WTC11 (cell line): ENCODE measurements at regions not wholly inside any gene's neighbourhood (a gene's known extent, or its start where the extent isn't known, plus 50 kb on each side); places are given as distances from the start of the nearest gene placed in this dataset.
"Not testable (repeated sequence)": the region's sequence is repeated elsewhere in the genome, so short reads cannot be mapped to it uniquely, and the experiment has no call there.

Source experiments
- CTCF ChIP-seq: fragments of 200-600 bp; IDR thresholded peaks from 2 replicates; pipeline ENCODE4 v1.8.0; 2022; ENCODE audit warnings: antibody characterized with exemption
- ESRRA ChIP-seq: sonication (generic); formaldehyde crosslinking; IDR thresholded peaks from 2 replicates; pipeline ENCODE4 v1.8.1; 2022; ENCODE audit warnings: mild to moderate bottlenecking, missing genetic modification reagents, borderline replicate concordance
- IRF1 ChIP-seq: sonication (generic); formaldehyde crosslinking; IDR thresholded peaks from 2 replicates; pipeline ENCODE4 v1.8.0; 2023; ENCODE audit warnings: missing genetic modification reagents

GRCh38 chr1:243049716-243050115 lies 205.4 kb downstream of the CEP170 start:
- TF ChIP-seq CTCF; IRF1 (CRISPR knock-in tag); ESRRA: not testable (repeated sequence)
